Fibroblast of skin of back (primary cell): ENCODE measurements at regions not wholly inside any gene's neighbourhood (a gene's known extent, or its start where the extent isn't known, plus 50 kb on each side); places are given as distances from the start of the nearest gene placed in this dataset.
"Not testable (repeated sequence)": the region's sequence is repeated elsewhere in the genome, so short reads cannot be mapped to it uniquely, and the experiment has no call there.

Experiments used
- DNase-seq: peaks from one replicate; pipeline ENCODE4 v3.0.0-alpha.2; 2013

DNA sequence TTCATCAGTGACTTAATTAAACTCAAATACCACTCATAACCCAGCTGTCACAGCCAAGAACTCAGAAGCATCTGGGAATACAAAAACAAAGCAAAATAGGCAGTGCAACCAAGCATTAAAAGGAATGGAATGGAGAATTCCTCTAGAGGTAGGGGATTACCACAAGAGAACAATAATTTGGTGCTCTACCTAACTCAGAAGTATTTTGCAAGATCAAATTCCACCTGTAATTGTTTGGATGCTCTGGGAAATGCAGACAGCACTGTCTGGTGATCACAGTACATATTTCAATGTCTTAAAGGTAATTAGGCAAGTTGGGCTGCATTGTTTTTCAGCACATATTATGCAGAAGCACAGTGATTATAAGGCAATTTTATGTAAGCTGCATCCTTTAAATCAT is 547.5 kb downstream of the TRAM1L1 start:
- DNase-seq = no peak

DNA sequence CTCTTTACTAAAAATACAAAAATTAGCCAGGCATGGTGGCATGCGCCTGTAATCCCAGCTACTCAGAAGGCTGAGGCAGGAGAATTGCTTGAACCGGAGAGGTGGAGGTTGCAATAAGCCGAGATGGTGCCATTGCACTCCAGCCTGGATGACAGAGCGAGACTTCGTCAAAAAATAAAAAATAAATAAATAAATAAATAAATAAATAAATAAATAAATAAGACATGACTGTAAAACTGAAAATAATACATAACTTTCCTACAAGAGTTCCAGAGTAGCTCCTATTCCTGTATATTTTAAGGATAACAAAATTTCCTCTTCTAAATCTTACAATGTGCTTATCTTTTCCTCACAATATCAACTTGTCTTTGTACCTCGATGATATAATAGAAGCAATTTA is 549.4 kb downstream of the TRAM1L1 start:
- not testable (repeated sequence) for DNase-seq

DNA sequence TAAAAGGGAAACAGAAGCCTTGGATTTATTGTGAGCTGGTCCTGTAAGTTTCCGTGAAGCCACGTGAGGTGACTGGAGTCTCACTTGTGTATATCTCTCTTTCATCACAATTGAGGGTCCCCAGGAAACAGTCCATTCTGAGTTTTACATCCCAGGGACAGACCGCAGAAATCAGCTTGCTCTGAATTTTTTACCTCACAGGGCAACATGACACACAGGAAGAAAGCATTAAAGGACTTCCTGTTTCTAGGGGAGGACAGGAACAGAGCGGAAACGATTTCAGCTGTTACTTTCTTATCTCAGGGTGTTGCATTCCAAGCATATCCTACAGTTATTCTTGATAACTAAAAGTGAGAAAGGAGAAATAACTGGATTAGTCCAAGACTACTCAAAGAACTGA is 553.5 kb downstream of the TRAM1L1 start:
- DNase-seq = no peak

DNA sequence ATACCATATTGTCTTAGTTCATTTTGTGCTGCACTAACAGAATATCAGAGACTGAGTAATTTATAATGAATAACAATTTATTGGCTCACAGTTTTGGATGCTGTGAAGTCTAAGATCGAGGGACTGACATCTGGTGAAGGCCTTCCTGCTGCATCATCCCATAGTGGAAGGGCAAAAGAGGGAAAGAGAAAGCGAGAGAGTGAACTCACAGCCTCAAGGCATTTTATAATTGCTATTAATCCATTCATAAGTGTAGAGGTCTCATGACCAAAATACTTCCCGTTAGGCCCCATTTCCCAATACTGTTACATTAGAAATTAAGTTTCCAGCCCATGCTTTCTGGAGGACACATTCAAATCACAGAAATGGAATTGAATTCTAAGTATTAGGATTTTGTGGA is 554.4 kb downstream of the TRAM1L1 start:
- no peak for DNase-seq

DNA sequence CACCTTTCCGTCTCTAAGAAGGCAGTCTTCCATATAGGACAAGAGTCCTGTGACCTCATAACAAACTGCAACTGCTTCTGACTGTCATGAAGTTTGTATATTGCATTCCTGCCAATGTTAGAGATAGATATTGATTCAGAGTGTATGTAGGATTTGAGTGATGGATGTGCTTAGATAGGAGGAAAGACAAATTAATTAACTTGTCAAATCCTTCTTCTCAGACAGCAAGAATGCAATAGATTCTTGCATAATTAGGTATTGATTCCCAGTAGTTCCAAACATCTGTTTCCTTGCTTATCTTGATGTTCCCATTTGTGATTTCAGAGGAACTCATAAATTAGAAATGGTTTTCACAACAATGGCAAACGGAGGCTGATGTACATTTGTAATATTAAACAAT is 555.3 kb downstream of the TRAM1L1 start:
- DNase-seq = no peak

DNA sequence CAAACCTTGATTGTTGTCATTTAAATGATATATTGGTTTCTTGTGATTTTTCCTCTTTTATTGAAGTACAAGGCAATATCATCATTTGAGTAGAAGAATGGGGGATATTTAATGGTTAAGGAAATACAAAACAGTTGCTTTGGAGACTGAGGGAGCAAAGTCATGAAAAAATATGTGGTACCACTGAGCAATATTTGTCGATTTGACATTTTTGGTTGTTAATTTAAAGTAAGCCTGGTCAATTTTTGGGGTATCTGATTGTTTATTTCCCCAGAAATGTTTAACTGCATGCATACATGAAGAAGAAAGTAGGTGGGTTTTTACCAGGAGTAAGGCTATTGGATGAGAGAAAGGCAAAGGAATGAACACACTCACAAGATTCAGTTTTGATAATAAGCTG is 556.2 kb downstream of the TRAM1L1 start:
- no peak for DNase-seq

GRCh38 chr4:116522922-116523321 is 562.5 kb downstream of the TRAM1L1 start:
- no peak for DNase-seq

DNA sequence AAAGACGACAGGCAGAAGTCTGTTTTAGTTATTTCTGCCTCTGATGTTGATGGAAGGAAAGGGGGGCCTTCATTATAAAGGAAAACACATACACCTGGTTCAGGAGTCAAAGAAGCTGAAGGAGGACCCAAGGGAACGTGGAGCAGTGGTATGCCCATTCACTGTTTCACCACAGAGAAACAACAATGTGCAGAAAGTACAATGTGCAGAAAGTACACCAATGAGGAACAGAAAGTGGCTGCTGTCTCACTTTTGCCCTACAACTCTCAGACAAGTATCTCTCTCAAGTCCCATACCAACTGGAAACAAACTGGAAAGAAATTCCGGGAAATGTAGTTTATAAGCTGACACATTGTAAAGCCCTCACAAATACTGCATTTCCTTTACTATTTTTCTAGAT is 564.5 kb downstream of the TRAM1L1 start:
- DNase-seq = no peak

DNA sequence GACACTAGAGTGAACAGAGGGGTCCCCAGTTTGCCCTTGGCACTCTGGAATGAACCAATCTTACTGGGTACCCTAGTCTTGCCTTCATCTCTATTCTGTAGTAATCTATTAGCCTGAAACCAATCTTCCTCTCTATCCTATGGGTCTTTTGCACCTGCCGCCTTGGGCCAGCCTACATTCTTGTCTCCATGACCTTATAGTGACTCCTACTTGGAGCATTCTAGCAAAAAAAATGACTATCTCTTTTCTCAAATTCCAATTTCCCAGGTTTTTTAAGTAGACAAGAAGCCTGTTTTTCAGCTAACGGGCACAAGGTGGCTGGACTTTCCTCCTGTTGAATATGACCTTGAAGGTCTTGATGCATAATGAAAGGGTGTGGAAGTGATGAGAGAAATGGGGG is 568.7 kb downstream of the TRAM1L1 start:
- DNase-seq = no peak

DNA sequence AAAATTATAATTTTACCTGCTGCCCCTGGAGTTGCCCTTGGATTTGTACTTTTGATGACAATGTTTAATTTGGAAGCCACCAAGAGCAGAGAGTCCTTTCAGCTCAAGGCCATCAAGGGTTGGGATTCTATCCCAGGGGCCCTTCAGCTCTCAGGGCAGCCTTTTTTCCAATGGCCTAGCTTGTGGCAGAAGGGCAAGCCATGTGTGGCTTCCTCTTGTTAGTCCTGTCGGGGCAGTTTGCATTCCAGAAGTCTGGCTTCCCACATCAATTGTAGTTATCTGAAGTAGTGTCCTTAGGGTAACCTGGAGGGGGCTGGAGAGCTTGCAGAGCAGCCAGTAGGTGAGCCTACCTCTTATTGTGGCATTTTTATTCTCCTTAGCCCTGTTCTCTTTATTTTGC is 569.4 kb downstream of the TRAM1L1 start:
- no peak for DNase-seq

DNA sequence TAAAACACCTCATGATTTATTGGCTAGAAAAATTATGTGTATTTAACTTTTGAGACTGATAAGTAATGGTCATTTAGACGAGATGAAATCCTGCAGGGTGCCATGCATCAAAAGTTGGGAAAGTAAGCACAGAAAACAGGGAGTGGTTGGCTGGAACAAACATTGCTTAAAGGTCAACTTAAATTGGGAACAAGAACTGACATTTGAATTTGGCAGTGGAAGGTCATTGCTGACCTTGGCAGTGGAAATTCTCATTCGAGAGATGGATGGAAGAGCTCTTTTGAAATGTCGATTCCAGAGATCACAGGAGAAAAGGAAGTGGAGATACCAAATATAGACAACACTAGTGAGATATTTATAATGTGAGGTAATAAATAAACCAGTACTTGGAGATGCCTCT is 572.8 kb downstream of the TRAM1L1 start:
- no peak for DNase-seq

- peak; percentile 3 for DNase-seq
These were observed 583.4 kb downstream of the TRAM1L1 start for GRCh38 chr4:116501954-116502353.

- no peak for DNase-seq
These were observed 585.2 kb downstream of the TRAM1L1 start for GRCh38 chr4:116500225-116500624.

GRCh38 chr4:116489739-116490138 is 595.6 kb downstream of the TRAM1L1 start:
- no peak for DNase-seq

- DNase-seq = no peak
These were observed 599.0 kb downstream of the TRAM1L1 start for GRCh38 chr4:116486401-116486800.

GRCh38 chr4:116480546-116480945 is 604.8 kb downstream of the TRAM1L1 start:
- no peak for DNase-seq

DNA sequence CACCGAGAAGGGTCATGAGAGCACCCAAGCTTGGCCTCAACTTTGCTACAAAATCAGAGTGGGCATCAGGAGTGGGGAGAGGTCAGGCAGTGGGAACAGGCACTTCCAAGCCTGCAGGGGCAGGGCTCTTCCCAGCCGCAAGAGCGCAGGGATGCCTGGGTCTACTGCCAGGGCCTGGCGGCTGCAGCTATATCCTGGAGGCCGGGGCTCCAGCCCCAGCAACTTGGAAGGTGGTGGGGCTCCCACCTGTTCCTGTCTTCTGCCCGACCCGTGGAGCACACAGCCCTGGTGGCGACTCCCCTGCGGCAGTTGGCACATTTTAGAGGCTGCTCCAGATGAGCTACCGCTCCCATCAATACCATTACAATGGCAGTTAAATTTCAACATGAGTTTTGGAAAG is 607.0 kb downstream of the TRAM1L1 start:
- no peak for DNase-seq

GRCh38 chr4:116469582-116469981 is 615.8 kb downstream of the TRAM1L1 start:
- no peak for DNase-seq

- DNase-seq = no peak
These were observed 632.2 kb downstream of the TRAM1L1 start for GRCh38 chr4:116453127-116453526.

- no peak for DNase-seq
These were observed 635.6 kb downstream of the TRAM1L1 start for GRCh38 chr4:116449764-116450163.

- DNase-seq = no peak
These were observed 641.3 kb downstream of the TRAM1L1 start for GRCh38 chr4:116444117-116444516.

DNA sequence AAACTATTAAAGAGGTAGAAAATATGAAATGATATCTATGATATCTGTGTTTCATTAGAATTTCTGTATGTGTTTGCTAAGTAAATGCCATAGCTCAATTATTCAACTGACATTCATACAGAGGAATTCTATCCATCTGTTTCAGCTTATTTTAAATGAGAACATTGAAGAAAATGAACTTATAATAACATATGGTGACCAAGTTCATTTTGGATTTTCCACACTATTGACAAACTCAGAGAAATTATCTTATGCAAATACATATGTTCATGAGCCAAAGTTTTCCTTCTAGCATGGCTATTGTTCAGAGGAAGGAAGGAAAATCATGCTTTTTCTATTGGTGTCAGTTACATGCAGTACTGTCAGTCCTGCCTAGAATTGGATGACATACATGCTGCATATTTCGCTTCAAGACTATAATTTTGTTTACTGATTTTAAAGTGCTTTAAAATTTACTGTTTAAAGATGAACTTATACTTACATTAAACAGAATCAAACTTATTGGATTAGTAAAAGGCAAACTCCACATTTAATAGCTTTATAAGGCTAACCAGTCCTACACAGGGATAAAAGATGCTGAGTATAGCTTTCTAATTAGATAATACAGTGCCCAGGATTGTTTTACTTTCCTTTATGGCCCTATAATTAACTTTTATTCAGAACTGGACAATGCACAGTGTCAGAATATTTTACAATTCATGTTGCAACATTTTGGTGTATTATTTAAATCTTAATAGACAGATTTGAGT is 646.2 kb downstream of the TRAM1L1 start:
- DNase-seq = peak; percentile 0

GRCh38 chr4:116438417-116438816 is 647.0 kb downstream of the TRAM1L1 start:
- DNase-seq = peak; percentile 13

DNA sequence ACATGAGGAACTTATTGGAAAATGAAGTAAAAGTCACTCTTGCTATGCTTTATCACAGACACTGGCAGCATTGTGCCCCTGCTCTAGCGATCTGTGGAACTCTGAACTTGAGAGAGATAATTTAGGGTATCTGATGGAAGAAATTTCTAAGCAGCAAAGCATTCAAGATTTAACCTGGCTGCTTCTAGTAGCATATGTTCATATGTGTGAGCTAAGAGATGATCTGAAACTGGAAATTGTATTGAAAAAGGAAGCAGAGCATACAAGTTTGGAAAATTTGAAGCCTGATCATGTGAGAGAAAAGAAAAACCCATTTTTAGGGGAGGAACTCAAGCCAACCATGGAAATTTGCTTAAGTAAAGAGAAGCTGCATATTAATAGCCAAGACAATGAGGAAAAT is 657.7 kb downstream of the TRAM1L1 start:
- DNase-seq = no peak

- DNase-seq = no peak
These were observed 672.2 kb downstream of the TRAM1L1 start for GRCh38 chr4:116413222-116413621.
